ENCODE measurements at regions not wholly inside any gene's neighbourhood (a gene's known extent, or its start where the extent isn't known, plus 50 kb on each side); places are given as distances from the start of the nearest gene placed in this dataset.
"Not testable (repeated sequence)": the region's sequence is repeated elsewhere in the genome, so short reads cannot be mapped to it uniquely, and the experiment has no call there.

DNA sequence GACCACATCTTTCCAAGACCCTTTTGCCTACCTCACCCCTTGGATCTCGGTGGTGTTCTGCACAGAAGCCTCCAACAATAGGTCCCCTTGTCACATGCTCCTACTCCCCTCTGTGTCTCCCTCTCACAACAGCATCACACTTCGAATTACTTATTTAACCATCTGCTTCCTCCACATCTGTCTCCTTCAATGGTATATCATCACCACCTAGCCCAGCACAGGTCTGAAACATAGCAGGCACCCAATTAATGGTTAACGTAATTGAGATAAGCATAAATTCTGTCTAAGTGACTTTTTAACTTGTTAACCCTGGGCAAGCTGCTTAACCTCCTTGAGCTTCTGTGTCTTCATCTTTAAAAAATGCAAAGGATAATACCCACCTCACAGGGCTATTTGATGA, 100.3 kb upstream of the BARHL2 start:
- H3K27me3 ChIP-seq: no peaks in the 10 kb centered on the region
- no peaks in the 10 kb centered on the region for H3K9me3 ChIP-seq
- H3K4me3 ChIP-seq: no peak overlapping the region
- H3K27ac ChIP-seq: no peak overlapping the region
- H3K36me3 ChIP-seq: no peaks in the 10 kb centered on the region
- DNase-seq (ENCODE audit: low spot score in 2 of 2): no peak
- TF ChIP-seq, protein P1, sequence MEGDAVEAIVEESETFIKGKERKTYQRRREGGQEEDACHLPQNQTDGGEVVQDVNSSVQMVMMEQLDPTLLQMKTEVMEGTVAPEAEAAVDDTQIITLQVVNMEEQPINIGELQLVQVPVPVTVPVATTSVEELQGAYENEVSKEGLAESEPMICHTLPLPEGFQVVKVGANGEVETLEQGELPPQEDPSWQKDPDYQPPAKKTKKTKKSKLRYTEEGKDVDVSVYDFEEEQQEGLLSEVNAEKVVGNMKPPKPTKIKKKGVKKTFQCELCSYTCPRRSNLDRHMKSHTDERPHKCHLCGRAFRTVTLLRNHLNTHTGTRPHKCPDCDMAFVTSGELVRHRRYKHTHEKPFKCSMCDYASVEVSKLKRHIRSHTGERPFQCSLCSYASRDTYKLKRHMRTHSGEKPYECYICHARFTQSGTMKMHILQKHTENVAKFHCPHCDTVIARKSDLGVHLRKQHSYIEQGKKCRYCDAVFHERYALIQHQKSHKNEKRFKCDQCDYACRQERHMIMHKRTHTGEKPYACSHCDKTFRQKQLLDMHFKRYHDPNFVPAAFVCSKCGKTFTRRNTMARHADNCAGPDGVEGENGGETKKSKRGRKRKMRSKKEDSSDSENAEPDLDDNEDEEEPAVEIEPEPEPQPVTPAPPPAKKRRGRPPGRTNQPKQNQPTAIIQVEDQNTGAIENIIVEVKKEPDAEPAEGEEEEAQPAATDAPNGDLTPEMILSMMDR (IDR thresholded peaks at IDR 0.05): no peak
- TF ChIP-seq EP300 (IDR thresholded peaks at IDR 0.05): no peak
- no peak for TF ChIP-seq POLR2A (IDR thresholded peaks at IDR 0.05)
- 72 to 77% methylated on average over 2 to 3 of the region's 3 CpGs for WGBS, 2 donors
- no peaks in the 10 kb centered on the region for H3K4me1 ChIP-seq

DNA sequence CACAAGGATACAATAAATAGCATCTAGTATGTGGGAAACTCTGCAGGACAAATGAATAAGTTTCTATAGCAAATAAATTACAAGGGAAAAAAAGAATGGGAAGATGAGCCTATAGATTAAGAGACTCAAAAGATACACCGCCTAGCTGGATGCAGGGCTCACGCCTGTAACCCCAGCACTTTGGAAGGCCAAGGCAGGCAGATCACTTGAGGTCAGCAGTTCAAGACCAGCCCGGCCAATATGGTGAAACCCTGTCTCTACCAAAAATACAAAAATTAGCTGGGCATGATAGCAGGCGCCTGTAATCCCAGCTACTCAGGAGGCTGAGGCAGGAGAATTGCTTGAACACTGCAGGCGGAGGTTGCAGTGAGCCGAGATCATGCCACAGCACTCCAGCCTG, 95.1 kb upstream of the BARHL2 start:
- H3K4me1 ChIP-seq; H3K9me3 ChIP-seq; DNase-seq (ENCODE audit: low spot score in 2 of 2); H3K36me3 ChIP-seq; H3K27me3 ChIP-seq; H3K27ac ChIP-seq; H3K4me3 ChIP-seq: not testable (repeated sequence)
- 77 to 90% methylated on average over 6 of the region's 6 CpGs for WGBS, 2 donors

DNA sequence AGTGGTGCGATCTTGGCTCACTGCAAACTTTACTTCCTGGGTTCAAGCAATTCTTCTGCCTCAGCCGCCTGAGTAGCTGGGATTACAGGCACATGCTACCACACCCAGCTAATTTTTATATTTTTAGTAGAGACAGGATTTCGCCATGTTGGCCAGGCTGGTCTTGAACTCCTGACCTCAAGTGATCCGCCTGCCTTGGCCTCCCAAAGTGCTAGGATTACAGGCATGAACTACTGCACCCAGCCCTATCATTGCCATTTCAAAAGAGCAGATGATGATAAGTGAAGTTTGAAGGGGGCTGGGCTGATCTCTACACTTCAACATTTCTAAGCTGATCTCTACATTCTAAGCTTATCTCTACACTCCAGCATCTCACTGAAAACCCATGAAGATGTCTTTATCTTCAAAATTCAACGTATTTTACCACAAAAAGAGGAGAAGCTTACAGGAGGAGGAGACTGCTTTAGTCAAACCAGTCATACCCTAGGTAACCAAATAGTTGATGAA, 94.4 kb upstream of the BARHL2 start:
- H3K9me3 ChIP-seq; DNase-seq (ENCODE audit: low spot score in 2 of 2): not testable (repeated sequence)
- 72 to 90% methylated on average over 5 of the region's 5 CpGs for WGBS, 2 donors

DNA sequence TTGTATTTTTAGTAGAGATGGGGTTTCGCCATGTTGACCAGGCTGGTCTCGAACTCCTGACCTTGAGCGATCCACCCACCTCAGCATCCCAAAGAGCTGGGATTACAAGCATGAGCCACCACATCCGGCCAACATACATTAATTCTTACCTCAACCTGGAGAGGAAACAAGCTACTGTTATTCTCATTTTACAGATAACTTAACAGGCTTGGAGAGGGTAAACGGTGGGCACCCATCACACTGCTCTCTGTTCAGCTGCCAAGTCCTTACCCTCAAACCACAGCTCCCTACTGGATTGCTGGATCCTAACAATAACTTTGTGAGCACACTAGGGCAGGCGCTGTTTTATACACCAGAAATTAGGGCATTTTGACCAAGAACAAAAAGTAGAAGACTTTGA, 93.6 kb upstream of the BARHL2 start:
- no peaks in the 10 kb centered on the region for H3K4me1 ChIP-seq
- peaks cover 0 to 4% (median 0%) of the 10 kb centered on the region in 3 donors for H3K36me3 ChIP-seq
- no peaks in the 10 kb centered on the region for H3K9me3 ChIP-seq
- TF ChIP-seq, protein P1 (IDR thresholded peaks at IDR 0.05): no peak
- TF ChIP-seq POLR2A (IDR thresholded peaks at IDR 0.05) (no peak), EP300 (IDR thresholded peaks at IDR 0.05) (no peak)
- 94 to 99% methylated on average over 6 of the region's 6 CpGs for WGBS, 2 donors
- no peak for DNase-seq (ENCODE audit: low spot score in 2 of 2)
- no peak overlapping the region for H3K27ac ChIP-seq
- H3K4me3 ChIP-seq: no peak overlapping the region
- no peaks in the 10 kb centered on the region for H3K27me3 ChIP-seq

More for the DNA sequence above, 94.4 kb upstream of the BARHL2 start:
- not testable (repeated sequence) for H3K27ac ChIP-seq, H3K27me3 ChIP-seq, H3K36me3 ChIP-seq, H3K4me1 ChIP-seq, H3K4me3 ChIP-seq

DNA sequence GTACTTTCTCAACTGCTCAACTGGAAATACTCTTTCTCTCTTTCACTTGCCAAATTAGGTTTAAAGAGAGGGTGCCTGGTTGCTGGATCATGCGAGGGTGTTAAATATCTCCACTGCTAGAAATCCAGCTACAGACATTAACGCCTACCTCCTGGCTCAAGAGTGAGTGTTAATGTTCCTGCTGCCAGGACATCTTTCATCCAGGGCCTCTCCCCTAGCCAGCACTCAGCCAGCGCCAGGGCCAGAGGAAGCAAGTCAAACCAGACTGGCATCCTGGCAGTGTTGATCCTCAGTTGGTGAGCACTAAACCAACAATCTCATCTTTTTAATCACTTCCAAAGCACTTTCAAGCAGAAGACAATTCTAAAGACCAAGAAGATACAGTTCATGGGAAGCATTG, 92.9 kb upstream of the BARHL2 start:
- no peaks in the 10 kb centered on the region for H3K4me1 ChIP-seq
- no peak for DNase-seq (ENCODE audit: low spot score in 2 of 2)
- no peaks in the 10 kb centered on the region for H3K27me3 ChIP-seq
- peaks cover 0 to 4% (median 0%) of the 10 kb centered on the region in 3 donors for H3K36me3 ChIP-seq
- H3K9me3 ChIP-seq: peaks cover 0 to 3% (median 0%) of the 10 kb centered on the region in 4 donors
- no peak overlapping the region for H3K4me3 ChIP-seq
- WGBS, 2 donors: 71 to 72% methylated on average over 3 of the region's 3 CpGs
- no peak overlapping the region for H3K27ac ChIP-seq
- TF ChIP-seq, protein P1 (IDR thresholded peaks at IDR 0.05): no peak
- TF ChIP-seq POLR2A (IDR thresholded peaks at IDR 0.05) (no peak), EP300 (IDR thresholded peaks at IDR 0.05) (no peak)

DNA sequence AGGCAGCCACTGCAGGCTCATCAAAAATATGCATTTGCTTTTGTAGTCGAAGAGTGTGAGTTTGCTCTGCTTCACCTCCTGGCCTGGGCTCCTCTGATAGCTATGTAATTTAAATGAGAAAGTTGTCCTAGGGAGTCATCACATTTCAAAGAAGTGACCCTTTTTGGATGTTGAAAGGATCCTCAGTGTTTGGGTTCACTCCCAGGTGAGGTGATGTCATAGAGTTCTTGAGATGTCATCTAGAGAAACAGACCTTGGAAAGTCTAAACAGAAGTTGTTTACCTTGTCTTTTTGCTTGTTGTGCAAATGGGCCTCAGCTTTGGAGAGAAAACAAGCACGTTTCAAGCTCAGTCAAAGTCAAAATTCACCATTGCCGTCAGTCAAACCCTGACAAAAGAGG, 92.0 kb upstream of the BARHL2 start:
- Histone ChIP-seq H3K4me1 (no peaks in the 10 kb centered on the region), H3K27ac (no peak overlapping the region), H3K9me3 (peaks cover 0 to 5% (median 0%) of the 10 kb centered on the region in 4 donors), H3K27me3 (no peaks in the 10 kb centered on the region), H3K4me3 (no peak overlapping the region), H3K36me3 (peaks cover 0 to 4% (median 0%) of the 10 kb centered on the region in 3 donors)
- no peak for DNase-seq (ENCODE audit: low spot score in 2 of 2)
- TF ChIP-seq EP300 (IDR thresholded peaks at IDR 0.05) (no peak), POLR2A (IDR thresholded peaks at IDR 0.05) (no peak)
- TF ChIP-seq, protein P1 (IDR thresholded peaks at IDR 0.05): no peak
- 25 to 41% methylated on average over 3 of the region's 3 CpGs for WGBS, 2 donors

All from tibial nerve (tissue), 4 donors.